Stimulated activated CD4-positive, alpha-beta T cell treated with anti-CD3 and anti-CD28 coated beads, Interleukin-12 subunit alpha, Interleukin-12 subunit beta, amount 100 ng/mL, for 24 hours (primary cell): ENCODE measurements at regions not wholly inside any gene's neighbourhood (a gene's known extent, or its start where the extent isn't known, plus 50 kb on each side); places are given as distances from the start of the nearest gene placed in this dataset.

Source experiments
- DNase-seq, 2 experiments: peaks; one replicate each; pipeline ENCODE4 v3.0.0-alpha.2; 2020; ENCODE audit warnings: low read depth in 2 of 2

GRCh38 chr14:96931751-96932150 lies 134.6 kb downstream of the VRK1 start:
- DNase-seq: no peak

- no peak for DNase-seq
These were observed 137.6 kb downstream of the VRK1 start for GRCh38 chr14:96934638-96935330.

DNA sequence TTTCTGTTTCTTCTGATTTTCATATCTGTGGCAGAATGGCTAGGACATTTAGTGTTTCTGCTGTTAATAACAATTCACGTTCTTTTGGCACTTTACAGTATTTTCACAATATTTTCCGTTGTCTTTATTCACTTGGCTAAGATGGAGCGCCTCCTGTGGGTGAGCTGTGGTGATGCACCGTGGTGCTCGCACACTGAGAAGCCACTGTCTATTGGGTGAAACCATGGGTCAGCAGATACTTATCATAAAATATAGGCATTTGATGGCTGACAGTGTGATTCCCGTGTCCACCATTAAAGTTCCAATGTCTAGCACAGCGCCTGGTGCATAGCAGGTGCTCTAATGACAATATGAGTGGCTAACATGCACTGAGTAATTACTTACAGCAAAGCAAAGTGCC lies 141.8 kb downstream of the VRK1 start:
- no peak for DNase-seq

DNA sequence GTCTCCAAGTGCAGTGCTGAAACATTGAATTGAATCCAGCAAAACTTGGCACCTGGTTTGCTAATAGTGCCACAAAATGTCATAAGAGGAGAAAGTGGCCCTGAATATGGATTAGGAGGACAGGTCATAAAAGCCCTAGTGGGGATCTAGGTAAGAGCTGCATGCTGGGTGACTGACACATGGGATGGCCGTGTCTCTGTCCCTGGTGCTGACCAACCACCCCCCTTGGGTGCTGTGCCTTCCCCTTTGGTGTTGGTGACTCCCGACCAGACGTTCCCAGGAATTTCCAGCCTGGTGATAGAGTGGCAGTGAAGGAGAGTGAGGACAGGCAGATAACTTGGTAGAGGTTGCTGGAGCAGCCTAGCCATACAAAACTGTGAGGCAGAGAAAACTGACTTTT lies 142.8 kb downstream of the VRK1 start:
- DNase-seq: no peak

DNA sequence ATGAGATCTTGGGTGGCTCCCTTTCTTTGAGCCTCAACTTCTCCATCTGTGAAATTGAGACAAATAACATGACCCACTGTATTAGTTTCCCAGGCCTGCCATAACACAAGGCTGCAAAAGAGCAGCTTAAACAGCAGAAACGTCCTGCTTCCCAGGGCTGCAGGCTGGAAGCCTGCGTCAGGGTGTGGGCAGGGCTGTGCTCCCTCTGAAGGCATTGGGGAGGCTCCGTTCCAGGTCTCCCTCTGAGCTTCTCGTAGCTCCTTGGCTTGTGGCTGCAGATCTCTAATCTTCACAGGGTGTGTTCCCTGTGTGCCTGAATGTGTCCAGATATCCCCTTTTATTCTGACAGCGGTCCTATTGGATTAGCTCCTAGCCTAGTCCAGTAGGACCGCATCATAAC lies 147.1 kb downstream of the VRK1 start:
- no peak for DNase-seq

DNA sequence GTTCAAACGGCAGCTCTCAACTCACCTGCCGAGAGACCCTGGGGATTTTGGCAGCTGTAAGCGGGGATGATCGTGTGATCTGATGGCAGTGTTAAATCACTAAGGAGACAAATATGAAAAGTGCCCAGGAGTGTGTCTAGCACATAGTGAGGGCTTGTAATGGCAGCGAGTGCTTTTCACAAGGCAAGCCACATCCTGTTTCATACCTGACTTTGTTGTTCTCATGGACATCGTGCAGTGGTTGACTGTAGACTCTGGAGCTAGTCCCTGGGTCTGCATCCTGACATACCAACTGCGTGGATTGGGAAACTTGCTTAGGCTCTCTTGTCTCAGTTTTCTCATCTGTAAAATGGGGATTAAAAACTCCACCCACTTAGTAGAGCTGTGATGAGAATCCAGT lies 148.5 kb downstream of the VRK1 start:
- DNase-seq: no peak

DNA sequence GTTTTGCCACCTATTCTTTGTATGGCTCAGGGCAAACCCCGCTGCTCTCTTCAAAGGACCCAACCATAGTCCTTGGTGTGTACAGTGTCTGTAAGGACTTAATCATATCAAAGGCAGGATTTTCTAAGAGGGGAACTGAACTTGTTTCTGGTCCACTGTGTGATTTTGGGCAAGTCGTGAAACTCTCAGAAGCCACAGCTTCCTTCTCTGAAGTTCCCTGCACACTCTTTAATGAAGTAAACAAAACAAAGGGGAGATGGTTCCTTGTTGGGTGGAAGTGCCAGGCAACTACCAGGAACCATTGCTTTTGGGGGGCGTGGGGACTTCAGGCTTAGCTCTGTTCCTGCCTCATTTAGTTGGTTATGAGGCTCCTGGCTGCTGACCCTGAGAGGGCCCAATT lies 152.4 kb downstream of the VRK1 start:
- no peak for DNase-seq

GRCh38 chr14:96951511-96951910 lies 154.3 kb downstream of the VRK1 start:
- no peak for DNase-seq

- no peak for DNase-seq
These were observed 156.1 kb downstream of the VRK1 start for GRCh38 chr14:96953087-96953874.

GRCh38 chr14:96953875-96954185 lies 156.6 kb downstream of the VRK1 start:
- DNase-seq: no peak

DNA sequence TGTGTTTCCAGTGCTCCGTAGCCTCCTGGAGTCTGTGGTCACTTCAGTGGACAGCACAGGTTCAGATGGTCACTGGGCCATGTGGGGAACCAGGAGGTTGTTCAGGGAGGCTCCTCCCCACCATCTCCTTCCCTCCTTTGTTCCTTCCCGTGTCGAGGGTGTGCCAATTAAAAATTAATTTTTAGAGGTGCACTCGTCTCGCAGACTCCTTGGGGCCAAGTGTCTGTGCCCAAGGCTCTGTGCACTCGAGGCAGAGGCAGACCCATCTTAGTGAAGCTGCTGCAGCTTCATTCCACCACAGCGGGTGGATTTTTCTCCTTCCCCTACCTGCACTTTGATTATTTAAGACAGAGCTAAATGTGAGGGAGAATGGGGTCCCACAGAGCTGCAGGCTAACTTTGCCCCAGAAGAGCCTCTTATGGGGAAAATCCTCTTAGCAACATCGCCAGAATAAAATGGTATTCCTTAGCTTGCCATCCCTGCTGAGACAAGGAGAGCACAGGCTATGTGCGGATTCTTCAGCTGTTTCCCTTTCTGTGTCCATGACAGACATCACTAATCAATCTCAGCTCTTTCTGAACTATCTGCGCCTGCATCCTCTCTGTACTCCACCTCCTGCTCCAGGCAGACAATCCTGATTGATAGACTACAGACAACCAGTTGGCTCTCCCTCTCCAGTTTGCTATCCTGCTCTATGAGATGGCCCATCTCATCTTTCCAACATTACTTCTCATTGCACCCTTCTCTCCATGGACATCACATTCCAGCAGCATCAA lies 159.5 kb downstream of the VRK1 start:
- no peak for DNase-seq

DNA sequence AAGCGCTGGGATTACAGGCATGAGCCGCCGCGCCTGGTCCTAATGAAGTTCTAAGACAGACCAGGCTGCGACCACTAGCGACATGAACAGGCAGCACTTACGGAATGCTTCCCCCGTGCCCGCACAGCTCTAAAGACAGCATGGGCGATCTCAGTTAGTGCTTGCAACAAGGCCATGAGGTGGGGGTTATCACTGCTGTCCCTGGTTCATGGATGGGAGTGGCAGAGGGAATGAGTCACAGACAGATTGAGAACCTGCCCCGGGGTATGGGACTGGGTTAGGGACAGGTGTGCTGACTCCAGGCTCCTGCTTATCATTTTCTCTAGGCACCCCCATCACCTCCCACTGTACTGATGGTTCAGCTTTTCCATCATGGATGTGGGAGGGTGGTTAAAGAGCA lies 160.9 kb downstream of the VRK1 start:
- DNase-seq: no peak

DNA sequence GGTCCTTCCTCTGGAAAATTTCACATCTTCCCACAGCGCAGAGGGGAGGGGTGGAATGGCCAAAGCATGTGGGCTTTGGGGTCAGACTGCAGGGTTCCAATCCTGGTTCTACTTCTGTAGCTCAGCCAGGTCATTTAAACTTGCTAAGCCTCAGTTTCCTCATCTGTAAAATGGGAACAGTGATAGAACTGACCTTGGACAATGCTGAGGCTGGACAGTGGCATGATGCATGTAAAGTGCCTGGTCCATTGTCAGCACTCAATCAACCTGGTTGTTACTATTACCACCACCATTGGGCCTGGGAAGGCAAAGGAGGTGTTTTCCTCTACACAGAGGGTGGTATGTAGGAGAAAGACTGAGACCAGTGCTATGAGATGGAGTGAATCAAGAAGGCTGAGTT lies 162.8 kb downstream of the VRK1 start:
- DNase-seq: no peak

- DNase-seq: no peak
These were observed 163.5 kb downstream of the VRK1 start for GRCh38 chr14:96960598-96961116.

DNA sequence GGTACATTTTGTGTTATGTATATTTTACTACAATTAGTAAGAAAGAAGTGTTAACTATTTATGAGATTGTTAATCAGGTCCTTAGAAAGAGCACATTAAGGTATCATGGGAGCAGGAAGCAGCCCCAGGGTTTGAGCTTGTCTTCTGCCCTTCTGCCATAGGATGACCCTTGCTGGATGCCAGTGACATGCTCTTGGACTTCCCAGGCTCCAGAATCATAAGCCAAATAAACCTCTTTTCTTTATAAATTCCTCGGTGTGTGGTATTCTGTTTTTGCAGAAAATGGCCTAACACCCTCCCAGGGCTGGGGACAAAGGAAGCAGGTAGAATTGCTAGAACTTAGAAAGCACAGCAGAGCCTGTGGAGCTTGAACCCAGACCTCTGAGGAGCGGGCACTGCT lies 164.7 kb downstream of the VRK1 start:
- DNase-seq: no peak

- no peak for DNase-seq
These were observed 165.2 kb downstream of the VRK1 start for GRCh38 chr14:96962337-96962736.

GRCh38 chr14:96964726-96965415 lies 167.7 kb downstream of the VRK1 start:
- no peak for DNase-seq

- DNase-seq: no peak
These were observed 168.9 kb downstream of the VRK1 start for GRCh38 chr14:96965885-96966595.

- no peak for DNase-seq
These were observed 177.9 kb downstream of the VRK1 start for GRCh38 chr14:96975116-96975515.

GRCh38 chr14:96978525-96979272 lies 181.5 kb downstream of the VRK1 start:
- no peak for DNase-seq

- no peak for DNase-seq
These were observed 182.5 kb downstream of the VRK1 start for GRCh38 chr14:96979611-96980074.
